Esophagus (tissue), 2 donors: ENCODE measurements at regions not wholly inside any gene's neighbourhood (a gene's known extent, or its start where the extent isn't known, plus 50 kb on each side); places are given as distances from the start of the nearest gene placed in this dataset.

Experiments used
- H3K27ac ChIP-seq, 2 donors: one replicate each; pipeline ENCODE4 v1.5.1; 2013; ENCODE audit warnings: low read depth in 2 of 2, mild to moderate bottlenecking in 2 of 2, inconsistent platforms in 1 of 2, low read length in 1 of 2, moderate library complexity in 1 of 2
- H3K27me3 ChIP-seq, 2 donors: one replicate each; pipeline ENCODE4 v1.6.1; 2013; ENCODE audit warnings: low read length in 2 of 2, control low read depth in 1 of 2, mild to moderate bottlenecking in 1 of 2; ENCODE audit not compliant: insufficient read depth in 2 of 2, control insufficient read depth in 1 of 2
- H3K36me3 ChIP-seq, 2 donors: one replicate each; pipeline ENCODE4 v1.6.1; 2013; ENCODE audit warnings: low read length in 1 of 2; ENCODE audit not compliant: control insufficient read depth in 2 of 2, insufficient read depth in 2 of 2
- H3K4me1 ChIP-seq, 2 donors: one replicate each; pipeline ENCODE4 v1.6.1; 2013; ENCODE audit warnings: low read length in 1 of 2; ENCODE audit not compliant: control insufficient read depth in 2 of 2, insufficient read depth in 2 of 2
- H3K4me3 ChIP-seq, 2 donors: one replicate each; pipeline ENCODE4 v1.5.1; 2013; ENCODE audit warnings: low read length in 2 of 2, mild to moderate bottlenecking in 2 of 2, low read depth in 1 of 2, moderate library complexity in 1 of 2
- H3K9me3 ChIP-seq, 2 donors: one replicate each; pipeline ENCODE4 v1.6.1; 2013; ENCODE audit warnings: mild to moderate bottlenecking in 2 of 2, low read depth in 1 of 2, low read length in 1 of 2, moderate library complexity in 1 of 2; ENCODE audit not compliant: control insufficient read depth in 2 of 2, insufficient read depth in 1 of 2
- WGBS, 2 donors: extraction: QIAGEN DNeasy Blood & Tissue Kit; methylation state at CpG; one replicate each; pipeline ENCODE4 v1.1.7; 2013; 5-methylcytosine and 5-hydroxymethylcytosine counted together
- donor health status: healthy with polysubstance abuse.
- donor health status: Bipolar disorder and iron deficiency.

DNA sequence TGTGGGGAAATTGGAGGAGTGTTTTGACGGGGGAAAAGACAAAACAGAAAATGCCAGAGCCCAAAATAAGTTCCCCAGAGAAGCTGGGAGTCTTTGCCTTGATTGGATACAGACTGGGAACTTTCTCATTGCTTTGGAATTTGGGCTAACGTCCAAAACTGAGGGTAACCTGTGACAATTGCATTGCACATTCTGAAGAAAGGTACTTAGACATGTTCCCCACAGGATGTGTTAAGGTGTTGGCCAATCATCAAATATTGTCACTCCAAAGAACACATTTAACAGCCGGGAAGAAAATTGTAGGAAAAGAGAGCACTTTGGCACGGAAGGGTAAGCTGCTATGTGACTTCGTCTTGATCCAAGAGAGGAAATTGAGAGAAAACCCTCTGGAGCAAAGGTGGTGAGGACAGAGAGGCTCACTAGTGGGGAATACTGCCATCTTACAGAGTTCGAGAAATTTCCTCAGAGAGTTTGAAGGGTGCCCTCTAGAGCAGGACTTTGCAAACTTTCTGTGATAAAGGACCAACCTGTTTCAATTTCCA lies 619.5 kb upstream of the TBL1XR1 start:
- Histone ChIP-seq H3K27me3 (no peaks in the 10 kb centered on the region), H3K9me3 (no peaks in the 10 kb centered on the region), H3K36me3 (no peaks in the 10 kb centered on the region), H3K27ac (no peak overlapping the region), H3K4me1 (no peaks in the 10 kb centered on the region), H3K4me3 (no peak overlapping the region)
- 35 to 48% methylated on average over 6 of the region's 6 CpGs for WGBS, 2 donors

DNA sequence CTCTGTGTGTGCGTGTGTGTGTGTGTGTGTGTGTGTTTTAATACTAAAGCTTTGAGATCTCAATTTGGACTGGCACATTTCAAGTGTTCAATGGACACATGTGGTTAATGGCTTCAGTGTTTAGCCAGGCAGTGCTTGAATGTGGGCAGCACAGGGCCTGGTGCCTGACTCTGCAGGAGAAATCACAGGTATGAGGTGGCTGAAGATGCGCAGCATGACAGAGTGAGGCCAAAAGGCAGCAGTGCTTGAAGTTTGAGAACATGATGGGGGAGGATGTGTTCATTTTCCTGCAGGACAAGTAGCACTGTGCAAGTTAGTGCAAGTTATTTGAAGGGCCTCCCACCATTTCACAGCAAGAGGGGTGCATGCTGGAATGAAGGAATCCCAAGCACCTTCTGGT lies 620.5 kb upstream of the TBL1XR1 start:
- no peak overlapping the region for H3K4me3 ChIP-seq
- WGBS, 2 donors, result 22 to 43% methylated on average over 2 of the region's 2 CpGs
- H3K27ac ChIP-seq, result no peak overlapping the region
- no peaks in the 10 kb centered on the region for H3K36me3 ChIP-seq
- H3K4me1 ChIP-seq, result no peaks in the 10 kb centered on the region
- no peaks in the 10 kb centered on the region for H3K27me3 ChIP-seq
- H3K9me3 ChIP-seq, result no peaks in the 10 kb centered on the region

DNA sequence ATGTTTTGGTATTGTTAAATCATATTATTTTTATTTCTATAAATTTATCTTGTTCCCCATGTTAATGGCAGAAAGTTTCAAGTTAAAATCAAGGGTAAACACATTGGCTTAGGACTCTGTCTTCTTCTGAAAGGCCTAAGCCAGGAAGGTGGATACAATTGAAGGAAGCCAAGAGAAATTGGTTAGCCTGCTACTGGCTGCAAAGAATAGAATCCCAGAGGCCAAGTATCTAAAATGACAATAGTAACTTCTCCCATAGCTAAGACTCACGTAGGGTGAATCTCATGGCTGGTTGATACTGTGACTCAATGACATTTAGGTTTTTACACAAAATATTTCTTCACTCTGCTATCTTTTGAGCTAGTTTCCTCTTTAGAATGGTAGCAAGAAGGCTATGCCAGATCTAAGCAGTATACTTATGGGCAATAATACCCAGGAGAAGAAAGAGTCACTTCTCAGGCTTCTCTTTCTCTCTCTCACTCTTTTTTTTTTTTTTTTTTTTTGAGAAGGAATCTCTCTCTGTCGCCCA lies 621.5 kb upstream of the TBL1XR1 start:
- 89 to 94% methylated on average over 2 of the region's 2 CpGs for WGBS, 2 donors
- Histone ChIP-seq H3K9me3 (no peaks in the 10 kb centered on the region), H3K4me1 (peaks cover 0 to 3% of the 10 kb centered on the region in 2 donors), H3K36me3 (no peaks in the 10 kb centered on the region), H3K4me3 (no peak overlapping the region), H3K27me3 (no peaks in the 10 kb centered on the region), H3K27ac (no peak overlapping the region)

DNA sequence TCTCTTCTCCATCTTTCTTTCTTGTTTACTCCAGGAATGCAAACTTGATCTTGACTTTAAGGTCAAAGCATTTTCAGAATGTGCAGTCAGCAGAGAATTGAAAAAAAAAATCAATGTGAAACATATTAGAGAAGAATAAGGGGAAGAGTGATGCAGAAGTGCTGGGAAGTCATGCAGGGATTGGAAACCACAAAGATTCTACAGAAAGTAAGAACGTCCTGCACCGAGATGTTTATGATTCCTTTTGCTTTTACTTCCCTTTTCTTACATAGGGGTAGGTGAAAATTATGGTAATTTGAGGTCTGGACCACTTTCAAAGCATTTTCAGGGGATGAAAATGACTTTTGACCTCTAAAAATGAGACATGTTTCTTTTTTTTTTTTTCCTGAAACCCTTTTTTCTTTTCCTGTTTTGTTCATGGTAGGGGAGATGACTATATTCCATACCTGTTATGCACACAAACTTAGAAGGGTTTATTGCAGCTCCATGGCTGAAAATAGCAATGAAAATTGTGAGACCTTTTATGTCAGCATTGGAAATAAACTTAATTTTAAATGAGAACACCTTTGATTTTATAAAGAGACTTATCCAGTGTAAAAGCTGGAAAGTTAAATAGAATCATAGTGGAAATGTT lies 623.5 kb upstream of the TBL1XR1 start:
- Histone ChIP-seq H3K4me1 (peaks cover 2 to 3% of the 10 kb centered on the region in 2 donors), H3K4me3 (no peak overlapping the region), H3K27me3 (no peaks in the 10 kb centered on the region), H3K9me3 (no peaks in the 10 kb centered on the region), H3K27ac (no peak overlapping the region), H3K36me3 (no peaks in the 10 kb centered on the region)
- WGBS, 2 donors, result 67 to 69% methylated on average over 2 of the region's 2 CpGs

DNA sequence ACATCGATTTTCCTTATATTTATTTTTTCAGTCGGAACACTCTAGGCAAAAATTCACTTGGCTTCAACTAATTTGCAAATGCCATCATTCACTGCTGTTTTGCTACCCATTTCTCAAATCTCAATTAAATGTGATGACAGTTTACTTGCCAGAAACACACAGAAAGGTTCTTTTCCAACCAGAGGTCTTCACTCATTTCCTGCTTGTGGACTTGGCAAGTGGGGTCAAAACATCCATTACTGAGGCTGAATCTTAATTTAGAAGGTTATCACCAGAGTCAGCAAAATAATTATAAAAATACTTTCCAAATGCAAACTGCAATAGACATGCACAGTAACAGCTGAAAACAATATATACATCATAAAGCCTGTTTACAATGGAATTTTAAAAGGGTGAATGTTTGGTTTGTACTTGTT lies 625.4 kb upstream of the TBL1XR1 start:
- Histone ChIP-seq H3K4me3 (no peak overlapping the region), H3K27me3 (no peaks in the 10 kb centered on the region), H3K36me3 (no peaks in the 10 kb centered on the region), H3K4me1 (peaks cover 3 to 5% of the 10 kb centered on the region in 2 donors), H3K9me3 (no peaks in the 10 kb centered on the region), H3K27ac (no peak overlapping the region)
- WGBS, 2 donors, result 73 to 76% methylated on average over 2 of the region's 2 CpGs

DNA sequence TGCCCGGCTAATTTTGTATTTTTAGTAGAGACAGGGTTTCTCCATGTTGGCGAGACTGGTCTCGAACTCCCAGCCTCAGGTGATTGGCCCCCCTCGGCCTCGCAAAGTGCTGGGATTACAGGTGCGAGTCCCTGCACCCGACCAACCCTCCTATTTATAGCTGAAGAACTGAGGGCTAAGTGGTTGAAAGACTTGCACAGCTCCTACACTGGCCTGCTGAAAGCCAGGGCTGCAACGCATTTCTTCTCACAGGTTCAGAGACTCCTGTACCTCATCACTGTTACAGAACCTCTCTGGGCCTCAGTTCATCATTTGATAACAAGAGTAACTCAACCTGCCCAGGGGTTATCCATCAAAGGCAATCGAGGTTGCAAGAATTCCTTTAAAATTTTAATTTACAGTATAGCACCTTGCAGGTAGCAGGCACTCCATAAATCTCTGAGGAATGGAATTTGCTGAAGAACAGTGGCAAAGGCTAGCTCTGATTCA lies 626.5 kb upstream of the TBL1XR1 start:
- 84 to 85% methylated on average over 9 of the region's 9 CpGs for WGBS, 2 donors

DNA sequence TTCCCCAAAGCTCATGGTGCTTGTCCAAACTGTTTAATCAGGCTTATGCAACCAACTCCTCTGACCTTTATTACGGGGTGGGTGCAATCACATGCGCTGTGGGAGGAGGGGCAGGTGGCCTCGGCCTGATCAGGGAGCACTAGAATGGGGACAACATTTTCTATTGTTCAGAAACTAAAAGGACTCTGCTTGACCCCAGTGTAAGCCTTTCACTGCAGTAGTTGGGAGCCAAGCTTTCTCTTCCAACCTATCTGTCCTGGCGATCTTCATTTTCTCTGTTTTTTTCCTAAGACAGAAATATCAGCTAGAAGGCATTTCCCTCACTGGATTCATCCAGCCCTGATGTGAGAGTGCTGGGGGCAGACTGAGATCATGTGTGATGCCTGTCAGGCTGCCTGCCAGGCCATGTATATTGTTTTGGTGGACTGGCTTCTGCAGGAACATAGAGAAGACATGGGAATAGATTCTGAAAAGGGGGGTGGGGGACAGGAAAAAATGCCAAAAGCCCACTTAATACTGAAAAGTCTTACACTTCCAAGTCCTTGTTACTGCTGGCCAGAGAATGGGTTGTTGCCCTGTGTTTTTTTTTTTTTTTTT lies 627.0 kb upstream of the TBL1XR1 start:
- Histone ChIP-seq H3K36me3 (no peaks in the 10 kb centered on the region), H3K27me3 (no peaks in the 10 kb centered on the region), H3K9me3 (peaks cover 0 to 2% of the 10 kb centered on the region in 2 donors), H3K27ac (peak overlapping the region in 1 of 2 donors; percentile 62), H3K4me3 (no peak overlapping the region), H3K4me1 (peaks cover 3 to 5% of the 10 kb centered on the region in 2 donors)
- WGBS, 2 donors, result 28 to 29% methylated on average over 4 of the region's 4 CpGs

More for the DNA sequence above, 626.5 kb upstream of the TBL1XR1 start:
- Histone ChIP-seq H3K27ac (no peak overlapping the region), H3K36me3 (no peaks in the 10 kb centered on the region), H3K27me3 (no peaks in the 10 kb centered on the region), H3K4me1 (peaks cover 3 to 5% of the 10 kb centered on the region in 2 donors), H3K4me3 (no peak overlapping the region), H3K9me3 (no peaks in the 10 kb centered on the region)

DNA sequence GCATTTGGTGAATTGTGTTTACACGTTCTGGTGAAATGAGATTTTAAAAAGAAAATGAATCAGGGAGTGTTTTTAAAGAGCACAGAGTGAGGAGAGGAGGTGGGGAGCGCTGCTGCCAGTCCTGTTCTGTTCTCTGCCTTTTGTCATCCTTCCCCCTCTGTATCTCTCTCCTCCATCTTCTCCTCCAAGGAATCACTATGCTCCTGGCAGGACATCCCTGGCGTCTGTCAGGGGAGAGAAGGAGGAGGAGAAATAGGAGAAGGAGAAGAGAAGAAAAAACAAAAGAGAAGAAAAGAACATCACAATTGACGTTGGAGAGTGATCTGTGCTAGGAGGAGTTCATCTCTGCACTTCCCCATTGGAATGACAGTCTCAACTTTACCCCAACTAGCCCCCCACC lies 627.6 kb upstream of the TBL1XR1 start:
- H3K27me3 ChIP-seq, result no peaks in the 10 kb centered on the region
- WGBS, 2 donors, result 51 to 72% methylated on average over 4 of the region's 4 CpGs
- H3K27ac ChIP-seq, result peak overlapping the region; percentile 33 to 35
- H3K4me1 ChIP-seq, result peaks cover 3 to 5% of the 10 kb centered on the region in 2 donors
- no peaks in the 10 kb centered on the region for H3K36me3 ChIP-seq
- peaks cover 0 to 2% of the 10 kb centered on the region in 2 donors for H3K9me3 ChIP-seq
- no peak overlapping the region for H3K4me3 ChIP-seq

DNA sequence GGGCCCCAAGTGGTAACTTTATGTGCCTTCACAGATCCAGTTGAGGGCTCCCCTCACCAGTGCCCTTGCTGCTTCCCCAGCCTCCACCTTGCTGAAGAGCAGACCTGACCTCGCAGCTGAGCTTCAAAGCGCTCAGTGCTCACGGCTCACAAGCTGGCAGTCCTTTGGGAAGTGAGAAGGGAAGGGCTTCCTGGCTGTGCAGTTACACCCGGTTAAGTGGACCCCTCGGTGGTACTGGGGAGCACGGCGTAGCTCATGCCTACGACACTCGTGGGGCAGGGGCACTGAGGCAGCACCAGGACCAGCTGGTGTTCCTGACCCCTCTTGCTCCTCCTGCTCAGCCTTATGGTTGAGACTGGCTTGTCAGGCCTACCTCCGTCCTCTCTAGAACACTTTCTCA lies 629.0 kb upstream of the TBL1XR1 start:
- 91 to 94% methylated on average over 10 of the region's 10 CpGs for WGBS, 2 donors
- Histone ChIP-seq H3K27me3 (no peaks in the 10 kb centered on the region), H3K36me3 (no peaks in the 10 kb centered on the region), H3K9me3 (peaks cover 0 to 2% of the 10 kb centered on the region in 2 donors), H3K27ac (peak overlapping the region in 1 of 2 donors; percentile 5), H3K4me3 (no peak overlapping the region), H3K4me1 (peaks cover 3 to 5% of the 10 kb centered on the region in 2 donors)
